Esophagus muscularis mucosa (tissue), 4 donors: ENCODE measurements at regions not wholly inside any gene's neighbourhood (a gene's known extent, or its start where the extent isn't known, plus 50 kb on each side); places are given as distances from the start of the nearest gene placed in this dataset.

ENCODE experiments used
- EP300 ChIP-seq: sonication (generic); formaldehyde crosslinking; IDR thresholded peaks from one replicate; pipeline ENCODE4 v1.6.1; 2017; ENCODE audit warnings: antibody characterized with exemption
- POLR2A ChIP-seq: fragments of 450-650 bp; IDR thresholded peaks from one replicate; pipeline ENCODE4 v1.6.1; 2017; ENCODE audit warnings: antibody characterized with exemption, moderate library complexity, mild to moderate bottlenecking, low read depth
- POLR2AphosphoS5 ChIP-seq, 2 donors: sonication (generic); formaldehyde crosslinking; IDR thresholded peaks; one replicate each; pipeline ENCODE4 v1.6.1; 2017; ENCODE audit warnings: antibody characterized with exemption in 2 of 2
- TF ChIP-seq, protein P1 (sequence below), 3 experiments: fragments of 200-600 bp in 2 of 3; fragments of 450-650 bp in 1 of 3; sonication (generic) in 2 of 3; IDR thresholded peaks; one replicate each; pipeline ENCODE4 v1.5.1; 2017 to 2019; ENCODE audit warnings: antibody characterized with exemption in 3 of 3, mild to moderate bottlenecking in 2 of 3, moderate library complexity in 1 of 3

- TF ChIP-seq, protein P1, sequence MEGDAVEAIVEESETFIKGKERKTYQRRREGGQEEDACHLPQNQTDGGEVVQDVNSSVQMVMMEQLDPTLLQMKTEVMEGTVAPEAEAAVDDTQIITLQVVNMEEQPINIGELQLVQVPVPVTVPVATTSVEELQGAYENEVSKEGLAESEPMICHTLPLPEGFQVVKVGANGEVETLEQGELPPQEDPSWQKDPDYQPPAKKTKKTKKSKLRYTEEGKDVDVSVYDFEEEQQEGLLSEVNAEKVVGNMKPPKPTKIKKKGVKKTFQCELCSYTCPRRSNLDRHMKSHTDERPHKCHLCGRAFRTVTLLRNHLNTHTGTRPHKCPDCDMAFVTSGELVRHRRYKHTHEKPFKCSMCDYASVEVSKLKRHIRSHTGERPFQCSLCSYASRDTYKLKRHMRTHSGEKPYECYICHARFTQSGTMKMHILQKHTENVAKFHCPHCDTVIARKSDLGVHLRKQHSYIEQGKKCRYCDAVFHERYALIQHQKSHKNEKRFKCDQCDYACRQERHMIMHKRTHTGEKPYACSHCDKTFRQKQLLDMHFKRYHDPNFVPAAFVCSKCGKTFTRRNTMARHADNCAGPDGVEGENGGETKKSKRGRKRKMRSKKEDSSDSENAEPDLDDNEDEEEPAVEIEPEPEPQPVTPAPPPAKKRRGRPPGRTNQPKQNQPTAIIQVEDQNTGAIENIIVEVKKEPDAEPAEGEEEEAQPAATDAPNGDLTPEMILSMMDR (IDR thresholded peaks at IDR 0.05): no peak
- no peak for TF ChIP-seq POLR2AphosphoS5 (IDR thresholded peaks at IDR 0.05)
- TF ChIP-seq POLR2A: no peak
- no peak for TF ChIP-seq EP300
Measured at GRCh38 chr4:174099712-174100111, 183.8 kb downstream of the FBXO8 start.
